B cell (primary cell): ENCODE measurements at regions not wholly inside any gene's neighbourhood (a gene's known extent, or its start where the extent isn't known, plus 50 kb on each side); places are given as distances from the start of the nearest gene placed in this dataset.

Experiments
- ATAC-seq: fragments of 200-7000 bp; cut with Tn5 transposase; one replicate; pipeline ENCODE4 v1.10.0; 2021; ENCODE audit warnings: low read depth, mild to moderate bottlenecking, moderate number of reproducible peaks, moderate library complexity
- CTCF ChIA-PET: fragments of 350-600 bp; sonication (Branson Sonifier 250); formaldehyde crosslinking; loops from one replicate; lab custom pipeline; 2021; ENCODE audit warnings: antibody characterized with exemption, inconsistent platforms; lab: Charles Lee
- POLR2A ChIA-PET: fragments of 350-600 bp; sonication (Branson Sonifier 250); formaldehyde crosslinking; loops from one replicate; lab custom pipeline; 2021; ENCODE audit warnings: antibody characterized with exemption; lab: Charles Lee
- DNase-seq: peaks from one replicate; pipeline ENCODE4 v3.0.0; 2013
- H2AFZ ChIP-seq: 2 replicates; pipeline ENCODE4 v1.6.1; 2012; ENCODE audit warnings: mild to moderate bottlenecking, low read depth, low read length; ENCODE audit not compliant: insufficient read depth, poor library complexity, severe bottlenecking
- H3K27ac ChIP-seq, 2 donors: 1 replicate in 1 of 2; 2 replicates in 1 of 2; pipeline ENCODE4 v1.5.1; 2012 to 2013; ENCODE audit warnings: low read length in 2 of 2, mild to moderate bottlenecking in 2 of 2, moderate library complexity in 1 of 2
- H3K27me3 ChIP-seq, 4 experiments: fragments of 200-600 bp in 1 of 4; sonication (generic) in 1 of 4; replicated peaks in 1 of 4; 1 replicate in 2 of 4; 2 replicates in 2 of 4; pipeline versions ENCODE4 v1.6.1 to v1.7.0; 2013 to 2016; ENCODE audit warnings: low read length in 3 of 4, mild to moderate bottlenecking in 2 of 4, mixed read lengths in 1 of 4, moderate library complexity in 1 of 4; ENCODE audit not compliant: insufficient read depth in 4 of 4, control insufficient read depth in 3 of 4; ENCODE audit errors: control extremely low read depth in 1 of 4
- H3K36me3 ChIP-seq, 2 experiments: replicated peaks in 1 of 2; 1 replicate in 1 of 2; 2 replicates in 1 of 2; pipeline versions ENCODE4 v1.6.1 to v1.7.1; 2013; ENCODE audit warnings: low read length in 1 of 2; ENCODE audit not compliant: insufficient read depth in 2 of 2, control insufficient read depth in 1 of 2; ENCODE audit errors: control extremely low read depth in 1 of 2, extremely low read depth in 1 of 2
- H3K4me1 ChIP-seq, 2 donors: fragments of 200-600 bp in 1 of 2; sonication (generic) in 1 of 2; 1 replicate in 1 of 2; 2 replicates in 1 of 2; pipeline versions ENCODE4 v1.5.1 to v1.6.1; 2013 to 2017; ENCODE audit warnings: low read length in 2 of 2; ENCODE audit not compliant: control insufficient read depth in 2 of 2, insufficient read depth in 2 of 2
- H3K4me2 ChIP-seq: replicated peaks from 2 replicates; pipeline ENCODE3; 2012; ENCODE audit warnings: mild to moderate bottlenecking, low read depth, low read length; ENCODE audit not compliant: poor library complexity, severe bottlenecking
- H3K4me3 ChIP-seq, 5 experiments: fragments of 200-600 bp in 1 of 5; sonication (generic) in 1 of 5; 1 replicate in 3 of 5; 2 replicates in 2 of 5; pipeline versions ENCODE4 v1.5.1 to v1.7.0; 2011 to 2016; ENCODE audit warnings: low read length in 4 of 5, mild to moderate bottlenecking in 4 of 5, low read depth in 2 of 5, control low read depth in 1 of 5, moderate library complexity in 1 of 5; ENCODE audit not compliant: insufficient read depth in 1 of 5; ENCODE audit errors: control extremely low read depth in 1 of 5, extremely low read depth in 1 of 5
- H3K79me2 ChIP-seq: fragments of 200-600 bp; sonication (generic); one replicate; pipeline ENCODE4 v1.6.0; 2016; ENCODE audit warnings: low read length; ENCODE audit not compliant: control insufficient read depth, insufficient read depth
- H3K9ac ChIP-seq: fragments of 200-600 bp; sonication (generic); 2 replicates; pipeline ENCODE4 v1.6.1; 2017; ENCODE audit warnings: mild to moderate bottlenecking, low read length, moderate library complexity
- H3K9me3 ChIP-seq, 3 donors: one replicate each; pipeline versions ENCODE4 v1.6.1 to v1.7.1; 2013; ENCODE audit warnings: low read length in 2 of 3; ENCODE audit not compliant: control insufficient read depth in 2 of 3, insufficient read depth in 1 of 3; ENCODE audit errors: control extremely low read depth in 1 of 3
- H4K20me1 ChIP-seq: 2 replicates; pipeline ENCODE4 v1.6.0; 2012; ENCODE audit warnings: mild to moderate bottlenecking, low read length; ENCODE audit not compliant: insufficient read depth, control insufficient read depth, poor library complexity, severe bottlenecking
- H3K27ac Mint-ChIP-seq: one replicate; pipeline ENCODE4 v1.8.0; 2021; ENCODE audit warnings: mixed read lengths
- H3K27me3 Mint-ChIP-seq: one replicate; pipeline ENCODE4 v1.8.0; 2021; ENCODE audit warnings: mixed read lengths
- H3K4me1 Mint-ChIP-seq: one replicate; pipeline ENCODE4 v1.8.0; 2021; ENCODE audit warnings: mixed read lengths
- H3K4me3 Mint-ChIP-seq: one replicate; pipeline ENCODE4 v1.8.0; 2021; ENCODE audit warnings: mixed read lengths
- H3K9me3 Mint-ChIP-seq: one replicate; pipeline ENCODE4 v1.8.0; 2022; ENCODE audit warnings: mixed read lengths; ENCODE audit not compliant: insufficient read depth
- CTCF ChIP-seq: fragments of 200-600 bp; IDR thresholded peaks from one replicate; pipeline ENCODE4 v1.8.0; 2022; ENCODE audit warnings: antibody characterized with exemption, mild to moderate bottlenecking
- EZH2 ChIP-seq: IDR thresholded peaks from 2 replicates; pipeline ENCODE4 v1.6.1; 2012; ENCODE audit warnings: borderline replicate concordance, low read depth, mild to moderate bottlenecking, moderate library complexity, low read length; ENCODE audit not compliant: insufficient read depth, poor library complexity, severe bottlenecking
- WGBS: methylation state at CpG from one replicate; pipeline ENCODE4 v1.1.5; 2013; ENCODE audit warnings: missing lambda C conversion rate; ENCODE audit not compliant: insufficient coverage; 5-methylcytosine and 5-hydroxymethylcytosine counted together
- intact Hi-C: fragments of 100-400 bp; cut with micrococcal nuclease; formaldehyde crosslinking; loops from one replicate; pipeline ENCODE4 v1.10.0; 2022

- CTCF ChIA-PET: no interaction called here
- Mint-ChIP-seq H3K27ac (no peak overlapping the region), H3K4me3 (no peak overlapping the region), H3K27me3 (no peaks in the 10 kb centered on the region), H3K4me1 (no peaks in the 10 kb centered on the region), H3K9me3 (peaks cover 5% of the 10 kb centered on the region)
- ATAC-seq (no peak), DNase-seq (no peak)
- Histone ChIP-seq H4K20me1 (no peaks in the 10 kb centered on the region), H2AFZ (no peak overlapping the region), H3K27ac (no peak overlapping the region), H3K9me3 (peaks cover 0 to 15% (median 0%) of the 10 kb centered on the region in 3 donors), H3K4me2 (no peak overlapping the region), H3K36me3 (no peaks in the 10 kb centered on the region), H3K79me2 (no peaks in the 10 kb centered on the region), H3K4me1 (no peaks in the 10 kb centered on the region), H3K9ac (no peak overlapping the region), H3K27me3 (no peaks in the 10 kb centered on the region), H3K4me3 (no peak overlapping the region)
- no peak for TF ChIP-seq EZH2
- TF ChIP-seq CTCF: no peak
- POLR2A ChIA-PET: no interaction called here
- WGBS: 96% methylated on average over 11 of the region's 11 CpGs
- intact Hi-C loops: no loop called here
Measured at GRCh38 chr19:31096935-31097545, 252.2 kb downstream of the TSHZ3 start.

- H3K9me3 ChIP-seq: peaks cover 0 to 18% (median 0%) of the 10 kb centered on the region in 3 donors
- Mint-ChIP-seq H3K4me3 (no peak overlapping the region), H3K27me3 (no peaks in the 10 kb centered on the region), H3K9me3 (peaks cover 5% of the 10 kb centered on the region), H3K4me1 (no peaks in the 10 kb centered on the region), H3K27ac (no peak overlapping the region)
- no peaks in the 10 kb centered on the region for H3K4me1 ChIP-seq
- H3K27me3 ChIP-seq: no peaks in the 10 kb centered on the region
- no peak overlapping the region for H3K4me2 ChIP-seq
- H3K27ac ChIP-seq: no peak overlapping the region
- no peak overlapping the region for H2AFZ ChIP-seq
- H3K9ac ChIP-seq: no peak overlapping the region
- 96% methylated on average over 14 of the region's 22 CpGs for WGBS
- intact Hi-C loops: no loop called here
- H3K4me3 ChIP-seq: no peak overlapping the region
- H4K20me1 ChIP-seq: no peaks in the 10 kb centered on the region
- no peak for TF ChIP-seq EZH2
- TF ChIP-seq CTCF: no peak
- ATAC-seq (no peak), DNase-seq (no peak)
- POLR2A ChIA-PET: no interaction called here
- CTCF ChIA-PET: no interaction called here
- H3K36me3 ChIP-seq: no peaks in the 10 kb centered on the region
- no peaks in the 10 kb centered on the region for H3K79me2 ChIP-seq
Measured at GRCh38 chr19:31096062-31096830, 253.0 kb downstream of the TSHZ3 start.
